H9 (cell line): ENCODE measurements at regions not wholly inside any gene's neighbourhood (a gene's known extent, or its start where the extent isn't known, plus 50 kb on each side); places are given as distances from the start of the nearest gene placed in this dataset.

Experiments used
- DNase-seq: peaks from one replicate; pipeline ENCODE4 v3.0.0-alpha.2; 2017
- H2AFZ ChIP-seq: one replicate; pipeline ENCODE4 v1.6.1; 2013; ENCODE audit warnings: mild to moderate bottlenecking, low read length, control low read depth, moderate library complexity
- H2AK5ac ChIP-seq: 2 replicates; pipeline ENCODE4 v1.6.1; 2013; ENCODE audit warnings: low read length, control low read depth, mixed read lengths; ENCODE audit not compliant: insufficient read length
- H2BK120ac ChIP-seq: one replicate; pipeline ENCODE4 v1.6.1; 2013; ENCODE audit warnings: low read depth, mild to moderate bottlenecking, low read length, control low read depth, inconsistent platforms; ENCODE audit not compliant: poor library complexity, severe bottlenecking
- H2BK12ac ChIP-seq: 2 replicates; pipeline ENCODE4 v1.6.1; 2013; ENCODE audit warnings: low read length, control low read depth, mixed read lengths, low read depth; ENCODE audit not compliant: insufficient read length
- H2BK15ac ChIP-seq: 2 replicates; pipeline ENCODE4 v1.6.1; 2013; ENCODE audit warnings: low read depth, low read length, control low read depth
- H2BK20ac ChIP-seq: one replicate; pipeline ENCODE4 v1.6.1; 2013; ENCODE audit warnings: low read depth, mild to moderate bottlenecking, low read length, control low read depth, inconsistent platforms; ENCODE audit not compliant: poor library complexity, severe bottlenecking
- H2BK5ac ChIP-seq: 2 replicates; pipeline ENCODE4 v1.6.1; 2013; ENCODE audit warnings: low read length, control low read depth, mixed read lengths; ENCODE audit not compliant: insufficient read length
- H3K14ac ChIP-seq: 2 replicates; pipeline ENCODE4 v1.6.1; 2013; ENCODE audit warnings: low read length, control low read depth; ENCODE audit not compliant: insufficient read depth
- H3K18ac ChIP-seq: 2 replicates; pipeline ENCODE4 v1.6.1; 2013; ENCODE audit warnings: low read depth, mild to moderate bottlenecking, mixed read lengths, low read length, control low read depth; ENCODE audit not compliant: insufficient read length
- H3K23ac ChIP-seq: 2 replicates; pipeline ENCODE4 v1.6.1; 2013; ENCODE audit warnings: low read length, control low read depth, mixed read lengths, low read depth; ENCODE audit not compliant: insufficient read length
- H3K23me2 ChIP-seq: 2 replicates; pipeline ENCODE4 v1.6.1; 2013; ENCODE audit warnings: low read depth, mild to moderate bottlenecking, mixed read lengths, low read length, control low read depth; ENCODE audit not compliant: insufficient read length, poor library complexity, severe bottlenecking
- H3K27ac ChIP-seq: 2 replicates; pipeline ENCODE4 v1.5.1; 2013; ENCODE audit warnings: low read length, control low read depth, mixed read lengths, low read depth; ENCODE audit not compliant: insufficient read length
- H3K27me3 ChIP-seq: 2 replicates; pipeline ENCODE4 v1.6.1; 2013; ENCODE audit warnings: low read length, control low read depth, inconsistent platforms; ENCODE audit not compliant: insufficient read depth
- H3K4ac ChIP-seq: 2 replicates; pipeline ENCODE4 v1.6.1; 2013; ENCODE audit warnings: low read depth, mild to moderate bottlenecking, control low read depth, inconsistent platforms, low read length, moderate library complexity
- H3K4me1 ChIP-seq: 2 replicates; pipeline ENCODE4 v1.6.1; 2013; ENCODE audit warnings: low read length, control low read depth, inconsistent platforms; ENCODE audit not compliant: insufficient read depth
- H3K4me2 ChIP-seq: 2 replicates; pipeline ENCODE4 v1.6.1; 2013; ENCODE audit warnings: low read length, control low read depth, mixed read lengths; ENCODE audit not compliant: insufficient read length, insufficient read depth
- H3K56ac ChIP-seq: 2 replicates; pipeline ENCODE4 v1.6.1; 2013; ENCODE audit warnings: low read depth, mild to moderate bottlenecking, mixed read lengths, low read length, control low read depth; ENCODE audit not compliant: insufficient read length
- H3K79me1 ChIP-seq: 2 replicates; pipeline ENCODE4 v1.6.1; 2013; ENCODE audit warnings: low read depth, mild to moderate bottlenecking, moderate library complexity, low read length, control low read depth, inconsistent platforms; ENCODE audit not compliant: insufficient read depth, poor library complexity, severe bottlenecking
- H3K79me2 ChIP-seq: 2 replicates; pipeline ENCODE4 v1.6.1; 2013; ENCODE audit warnings: low read length, control low read depth, inconsistent platforms; ENCODE audit not compliant: insufficient read depth
- H3K9ac ChIP-seq: 2 replicates; pipeline ENCODE4 v1.6.1; 2013; ENCODE audit warnings: low read length, control low read depth, mixed read lengths; ENCODE audit not compliant: insufficient read length; ENCODE audit errors: extremely low read depth
- H3K9me3 ChIP-seq: one replicate; pipeline ENCODE4 v1.6.1; 2013; ENCODE audit warnings: low read depth, low read length, inconsistent platforms; ENCODE audit not compliant: control insufficient read depth
- H3T11ph ChIP-seq: one replicate; pipeline ENCODE4 v1.6.1; 2013; ENCODE audit warnings: mild to moderate bottlenecking, low read length, control low read depth, inconsistent platforms
- H4K20me1 ChIP-seq: one replicate; pipeline ENCODE4 v1.6.1; 2013; ENCODE audit not compliant: control insufficient read depth, insufficient read length, insufficient read depth
- H4K5ac ChIP-seq: 2 replicates; pipeline ENCODE4 v1.6.1; 2013; ENCODE audit warnings: low read depth, mild to moderate bottlenecking, mixed read lengths, low read length, control low read depth; ENCODE audit not compliant: insufficient read length
- H4K8ac ChIP-seq: replicated peaks from 2 replicates; pipeline ENCODE4 v1.6.1; 2013; ENCODE audit warnings: low read length, control low read depth, mixed read lengths, low read depth; ENCODE audit not compliant: insufficient read length
- H4K91ac ChIP-seq: 2 replicates; pipeline ENCODE4 v1.6.1; 2013; ENCODE audit warnings: low read depth, mild to moderate bottlenecking, moderate library complexity, mixed read lengths, low read length, control low read depth; ENCODE audit not compliant: insufficient read length
- H3K27ac Mint-ChIP-seq, 3 experiments: 2 replicates in 2 of 3; 3 replicates in 1 of 3; pipeline ENCODE4 v1.8.0; 2020 to 2021; ENCODE audit warnings: mixed read lengths in 3 of 3, mild to moderate bottlenecking in 1 of 3, moderate library complexity in 1 of 3
- H3K27me3 Mint-ChIP-seq: 2 replicates; pipeline ENCODE4 v1.8.0; 2021; ENCODE audit warnings: low read depth, mild to moderate bottlenecking, moderate library complexity, mixed read lengths
- H3K36me3 Mint-ChIP-seq, 3 experiments: 2 replicates in 2 of 3; 3 replicates in 1 of 3; pipeline ENCODE4 v1.8.0; 2020 to 2021; ENCODE audit warnings: low read depth in 3 of 3, mixed read lengths in 3 of 3; ENCODE audit not compliant: insufficient read depth in 1 of 3
- H3K4me1 Mint-ChIP-seq, 2 experiments: 2 replicates each; pipeline ENCODE4 v1.8.0; 2020; ENCODE audit warnings: mixed read lengths in 2 of 2
- H3K4me3 Mint-ChIP-seq, 2 experiments: 2 replicates in 1 of 2; 3 replicates in 1 of 2; pipeline ENCODE4 v1.8.0; 2020 to 2021; ENCODE audit warnings: mild to moderate bottlenecking in 2 of 2, mixed read lengths in 2 of 2, moderate library complexity in 1 of 2
- H3K9me3 Mint-ChIP-seq, 2 experiments: 2 replicates in 1 of 2; 3 replicates in 1 of 2; pipeline ENCODE4 v1.8.0; 2020; ENCODE audit warnings: mild to moderate bottlenecking in 2 of 2, mixed read lengths in 2 of 2, moderate library complexity in 1 of 2
- WGBS: extraction: QIAGEN DNeasy Blood & Tissue Kit; methylation state at CpG from one replicate; pipeline ENCODE4 v1.1.7; 2013; ENCODE audit warnings: missing lambda C conversion rate, low lambda C conversion rate, mixed read lengths; ENCODE audit not compliant: insufficient read length; ENCODE audit errors: extremely low coverage; 5-methylcytosine and 5-hydroxymethylcytosine counted together
- TF ChIP-seq, protein P1 (sequence below): fragments of 200-600 bp; sonication (generic); conservative IDR thresholded peaks from 3 replicates; pipeline ENCODE4 v1.8.0; 2021; ENCODE audit warnings: antibody characterized with exemption, mild to moderate bottlenecking

DNA sequence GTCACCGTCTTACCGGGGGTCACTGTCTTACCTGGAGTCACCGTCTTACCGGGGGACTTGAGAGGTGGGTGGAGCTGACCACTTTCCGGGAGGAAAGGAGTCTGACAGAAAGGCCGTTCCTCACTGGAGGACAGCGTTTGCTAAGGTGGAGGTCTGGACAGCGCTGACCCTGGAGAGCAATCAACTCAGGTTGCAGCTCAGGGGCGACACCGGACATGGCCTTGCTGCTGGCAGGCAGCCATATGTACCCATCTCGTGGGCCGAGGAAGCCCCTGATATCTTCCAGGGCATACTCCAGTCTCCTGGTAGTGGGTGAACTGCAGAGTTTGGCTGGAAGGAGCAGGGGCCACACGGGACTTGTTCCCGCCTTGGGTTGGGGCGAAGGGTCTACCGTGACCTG lies 234.6 kb upstream of the MYT1L start:
- Mint-ChIP-seq H3K27me3 (peaks cover 7% of the 10 kb centered on the region), H3K4me1 (peaks cover 14 to 17% of the 10 kb centered on the region in 2 experiments), H3K9me3 (no peaks in the 10 kb centered on the region), H3K36me3 (no peaks in the 10 kb centered on the region), H3K4me3 (no peak overlapping the region), H3K27ac (no peak overlapping the region)
- H2AK5ac ChIP-seq = no peak overlapping the region
- no peaks in the 10 kb centered on the region for H4K20me1 ChIP-seq
- H4K91ac ChIP-seq = no peak overlapping the region
- WGBS = no CpG with 5 or more reads among the region's 16 CpGs
- no peaks in the 10 kb centered on the region for H3K79me2 ChIP-seq
- H2AFZ ChIP-seq = no peak overlapping the region
- H3K9me3 ChIP-seq = no peaks in the 10 kb centered on the region
- no peak overlapping the region for H2BK120ac ChIP-seq
- H3K18ac ChIP-seq = no peak overlapping the region
- no peak for DNase-seq
- H3T11ph ChIP-seq = no peak overlapping the region
- no peak overlapping the region for H2BK20ac ChIP-seq
- no peaks in the 10 kb centered on the region for H3K27me3 ChIP-seq
- no peak overlapping the region for H3K23ac ChIP-seq
- no peak overlapping the region for H4K8ac ChIP-seq
- H3K56ac ChIP-seq = no peak overlapping the region
- H3K9ac ChIP-seq = no peak overlapping the region
- H3K4ac ChIP-seq = no peak overlapping the region
- no peak overlapping the region for H4K5ac ChIP-seq
- H2BK12ac ChIP-seq = no peak overlapping the region
- no peak overlapping the region for H3K27ac ChIP-seq
- no peaks in the 10 kb centered on the region for H3K23me2 ChIP-seq
- no peaks in the 10 kb centered on the region for H3K79me1 ChIP-seq
- H2BK15ac ChIP-seq = no peak overlapping the region
- TF ChIP-seq, protein P1, sequence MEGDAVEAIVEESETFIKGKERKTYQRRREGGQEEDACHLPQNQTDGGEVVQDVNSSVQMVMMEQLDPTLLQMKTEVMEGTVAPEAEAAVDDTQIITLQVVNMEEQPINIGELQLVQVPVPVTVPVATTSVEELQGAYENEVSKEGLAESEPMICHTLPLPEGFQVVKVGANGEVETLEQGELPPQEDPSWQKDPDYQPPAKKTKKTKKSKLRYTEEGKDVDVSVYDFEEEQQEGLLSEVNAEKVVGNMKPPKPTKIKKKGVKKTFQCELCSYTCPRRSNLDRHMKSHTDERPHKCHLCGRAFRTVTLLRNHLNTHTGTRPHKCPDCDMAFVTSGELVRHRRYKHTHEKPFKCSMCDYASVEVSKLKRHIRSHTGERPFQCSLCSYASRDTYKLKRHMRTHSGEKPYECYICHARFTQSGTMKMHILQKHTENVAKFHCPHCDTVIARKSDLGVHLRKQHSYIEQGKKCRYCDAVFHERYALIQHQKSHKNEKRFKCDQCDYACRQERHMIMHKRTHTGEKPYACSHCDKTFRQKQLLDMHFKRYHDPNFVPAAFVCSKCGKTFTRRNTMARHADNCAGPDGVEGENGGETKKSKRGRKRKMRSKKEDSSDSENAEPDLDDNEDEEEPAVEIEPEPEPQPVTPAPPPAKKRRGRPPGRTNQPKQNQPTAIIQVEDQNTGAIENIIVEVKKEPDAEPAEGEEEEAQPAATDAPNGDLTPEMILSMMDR = no peak
- H2BK5ac ChIP-seq = no peak overlapping the region
- 0 out of 2 replicates have a peak, but pooled peaks cover 2% of the 10 kb centered on the region for H3K4me1 ChIP-seq
- no peak overlapping the region for H3K4me2 ChIP-seq
- no peak overlapping the region for H3K14ac ChIP-seq
